ENCODE measurements at regions not wholly inside any gene's neighbourhood (a gene's known extent, or its start where the extent isn't known, plus 50 kb on each side); places are given as distances from the start of the nearest gene placed in this dataset.

- no peak for TF ChIP-seq MAX (IDR thresholded peaks at IDR 0.05)
- TF ChIP-seq EGR1 (IDR thresholded peaks at IDR 0.05; ENCODE audit: low read depth in 2 of 2) = no peak
- no peak for TF ChIP-seq RXRA (IDR thresholded peaks at IDR 0.05)
- TF ChIP-seq REST (IDR thresholded peaks at IDR 0.05) = no peak
- no peak for TF ChIP-seq CTCF (IDR thresholded peaks at IDR 0.05; ENCODE audit: low read depth, low read length, missing input control)
Observed at GRCh38 chr1:113253187-113253586, 137.1 kb upstream of the MAGI3 start.
